ENCODE measurements at regions not wholly inside any gene's neighbourhood (a gene's known extent, or its start where the extent isn't known, plus 50 kb on each side); places are given as distances from the start of the nearest gene placed in this dataset.
"Not testable (repeated sequence)": the region's sequence is repeated elsewhere in the genome, so short reads cannot be mapped to it uniquely, and the experiment has no call there.

GRCh38 chr3:194955546-194955945 is 269.9 kb downstream of the FAM43A start:
- Histone ChIP-seq H3K9me3 (ENCODE audit: low read depth, low read length) (no peaks in the 10 kb centered on the region), H3K27ac (no peak overlapping the region), H3K36me3 (ENCODE audit: insufficient read depth, low read length) (no peaks in the 10 kb centered on the region), H3K4me3 (no peak overlapping the region), H3K9ac (ENCODE audit: insufficient read length) (no peak overlapping the region)
- DNase-seq (ENCODE audit: low read depth, low spot score): no peak
- TF ChIP-seq POLR2AphosphoS5 (IDR thresholded peaks at IDR 0.05; ENCODE audit: borderline replicate concordance, low read depth, low read length): no peak
- no peak for TF ChIP-seq EZH2 (IDR thresholded peaks at IDR 0.05)
- no peak for TF ChIP-seq FOXP2 (optimal IDR thresholded peaks at IDR 0.05; ENCODE audit: control extremely low read depth, extremely low read length, insufficient read depth)

DNA sequence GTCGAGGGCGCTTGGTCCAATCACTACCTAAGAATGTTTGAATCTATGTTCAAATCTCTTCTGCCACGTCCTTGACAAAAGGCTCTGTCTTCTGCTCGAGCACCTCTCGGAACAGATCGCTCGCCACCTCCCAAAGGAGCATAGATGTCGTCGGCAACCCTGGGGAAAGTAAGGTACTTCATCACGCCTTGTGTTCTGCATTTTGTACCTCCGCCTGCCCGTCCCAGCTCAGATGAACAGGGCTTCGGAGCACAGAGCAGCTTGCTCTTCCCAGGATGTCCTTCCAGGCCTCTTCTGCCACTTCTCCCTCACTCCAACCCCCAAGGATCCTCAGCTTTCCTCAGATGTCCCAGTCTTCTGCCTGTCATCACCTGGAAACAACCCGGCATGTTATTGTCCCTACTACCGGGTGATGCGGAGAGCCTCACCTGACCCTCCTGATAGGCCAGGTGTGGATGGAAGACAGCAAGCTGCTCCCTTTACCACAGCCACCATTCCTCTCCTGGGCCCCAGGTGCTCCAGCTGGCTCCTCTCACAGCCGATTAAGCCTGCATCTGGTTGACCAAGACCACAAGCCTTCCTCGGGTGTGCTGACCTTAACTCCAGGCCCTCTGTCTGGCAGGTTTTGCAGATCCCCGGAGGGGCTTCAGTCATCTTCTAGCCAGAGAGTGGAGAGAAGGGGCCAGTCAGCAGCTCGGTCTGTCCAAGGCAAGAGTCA is 270.5 kb downstream of the FAM43A start:
- H3K4me3 ChIP-seq: no peak overlapping the region
- H3K36me3 ChIP-seq (ENCODE audit: insufficient read depth, low read length): no peaks in the 10 kb centered on the region
- no peaks in the 10 kb centered on the region for H3K9me3 ChIP-seq (ENCODE audit: low read depth, low read length)
- no peak for DNase-seq (ENCODE audit: low read depth, low spot score)
- H3K27ac ChIP-seq: no peak overlapping the region
- H3K9ac ChIP-seq (ENCODE audit: insufficient read length): no peak overlapping the region
- no peak for TF ChIP-seq POLR2AphosphoS5 (IDR thresholded peaks at IDR 0.05; ENCODE audit: borderline replicate concordance, low read depth, low read length)
- TF ChIP-seq FOXP2 (optimal IDR thresholded peaks at IDR 0.05; ENCODE audit: control extremely low read depth, extremely low read length, insufficient read depth): no peak
- TF ChIP-seq EZH2 (IDR thresholded peaks at IDR 0.05): no peak

DNA sequence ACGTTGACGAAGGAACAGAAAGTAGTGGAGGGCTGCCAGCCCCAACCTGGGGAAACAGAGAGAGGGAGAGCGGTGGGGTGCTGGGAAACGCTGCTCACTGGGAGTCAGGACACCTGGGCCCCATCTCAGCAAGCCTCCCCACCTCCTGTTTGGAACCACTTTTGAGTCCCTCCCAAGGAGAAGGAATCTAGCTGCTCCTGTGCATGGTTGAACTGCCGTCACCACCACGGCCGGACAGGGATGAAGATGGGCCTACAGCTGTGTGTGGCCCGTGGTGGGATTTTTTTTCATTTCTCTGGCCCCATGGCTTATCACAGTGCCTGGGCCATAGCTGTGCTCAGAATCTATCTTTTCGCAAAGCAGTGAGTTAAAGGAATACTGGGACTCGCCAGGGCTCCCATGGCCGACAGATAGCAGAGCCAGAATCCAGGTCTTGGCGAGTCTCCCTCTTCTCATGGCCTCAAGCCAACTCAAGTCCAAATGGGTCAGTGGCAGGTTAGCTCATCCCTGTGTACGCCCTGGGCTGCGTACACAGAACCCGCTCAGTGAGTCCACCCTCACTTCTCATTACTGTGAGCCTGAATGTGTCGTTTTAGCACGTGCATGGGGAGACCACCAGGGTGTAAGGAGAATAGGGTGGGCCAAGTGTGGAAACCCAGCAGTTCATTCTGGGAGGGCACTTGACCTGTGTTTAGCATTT is 271.2 kb downstream of the FAM43A start:
- H3K9ac ChIP-seq (ENCODE audit: insufficient read length): no peak overlapping the region
- H3K27ac ChIP-seq: no peak overlapping the region
- no peak overlapping the region for H3K4me3 ChIP-seq
- H3K9me3 ChIP-seq (ENCODE audit: low read depth, low read length): no peaks in the 10 kb centered on the region
- no peaks in the 10 kb centered on the region for H3K36me3 ChIP-seq (ENCODE audit: insufficient read depth, low read length)
- TF ChIP-seq EZH2 (IDR thresholded peaks at IDR 0.05) (no peak), FOXP2 (optimal IDR thresholded peaks at IDR 0.05; ENCODE audit: control extremely low read depth, extremely low read length, insufficient read depth) (no peak)
- no peak for DNase-seq (ENCODE audit: low read depth, low spot score)

- DNase-seq (ENCODE audit: low read depth, low spot score): no peak
- Histone ChIP-seq H3K9me3 (ENCODE audit: low read depth, low read length) (no peaks in the 10 kb centered on the region), H3K36me3 (ENCODE audit: insufficient read depth, low read length) (no peaks in the 10 kb centered on the region), H3K27ac (no peak overlapping the region), H3K4me3 (no peak overlapping the region), H3K9ac (ENCODE audit: insufficient read length) (no peak overlapping the region)
- no peak for TF ChIP-seq FOXP2 (optimal IDR thresholded peaks at IDR 0.05; ENCODE audit: control extremely low read depth, extremely low read length, insufficient read depth)
- TF ChIP-seq POLR2AphosphoS5 (IDR thresholded peaks at IDR 0.05; ENCODE audit: borderline replicate concordance, low read depth, low read length): no peak
- TF ChIP-seq EZH2 (IDR thresholded peaks at IDR 0.05): no peak
Measured at GRCh38 chr3:194957743-194958240, 272.1 kb downstream of the FAM43A start.

- H3K36me3 ChIP-seq (ENCODE audit: insufficient read depth, low read length): no peaks in the 10 kb centered on the region
- H3K27ac ChIP-seq: no peak overlapping the region
- no peaks in the 10 kb centered on the region for H3K9me3 ChIP-seq (ENCODE audit: low read depth, low read length)
- no peak overlapping the region for H3K4me3 ChIP-seq
- TF ChIP-seq FOXP2 (optimal IDR thresholded peaks at IDR 0.05; ENCODE audit: control extremely low read depth, extremely low read length, insufficient read depth) (no peak), POLR2AphosphoS5 (IDR thresholded peaks at IDR 0.05; ENCODE audit: borderline replicate concordance, low read depth, low read length) (no peak), EZH2 (IDR thresholded peaks at IDR 0.05) (no peak)
- DNase-seq (ENCODE audit: low read depth, low spot score): no peak
- H3K9ac ChIP-seq (ENCODE audit: insufficient read length): no peak overlapping the region
Measured at GRCh38 chr3:194959217-194959616, 273.5 kb downstream of the FAM43A start.

DNA sequence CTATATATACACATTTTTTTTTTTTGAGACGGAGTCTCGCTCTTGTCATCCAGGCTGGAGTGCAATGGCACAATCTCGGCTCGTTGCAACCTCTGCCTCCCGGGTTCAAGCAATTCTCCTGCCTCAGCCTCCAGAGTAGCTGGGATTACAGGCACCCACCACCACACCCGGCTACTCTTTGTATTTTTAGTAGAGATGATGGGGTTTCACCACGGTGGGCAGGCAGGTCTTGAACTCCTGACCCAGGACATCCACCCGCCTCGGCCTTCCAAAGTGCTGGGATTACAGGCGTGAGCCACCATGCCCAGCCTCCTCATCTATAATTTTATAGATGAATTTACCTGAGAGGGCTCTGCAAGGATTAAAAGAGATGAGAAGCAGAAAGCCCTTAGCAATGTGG is 274.0 kb downstream of the FAM43A start:
- H3K4me3 ChIP-seq; DNase-seq (ENCODE audit: low read depth, low spot score); H3K36me3 ChIP-seq (ENCODE audit: insufficient read depth, low read length); H3K9ac ChIP-seq (ENCODE audit: insufficient read length); H3K27ac ChIP-seq; H3K9me3 ChIP-seq (ENCODE audit: low read depth, low read length): not testable (repeated sequence)

GRCh38 chr3:194960446-194961032 is 274.9 kb downstream of the FAM43A start:
- Histone ChIP-seq H3K9me3 (ENCODE audit: low read depth, low read length) (no peaks in the 10 kb centered on the region), H3K36me3 (ENCODE audit: insufficient read depth, low read length) (no peaks in the 10 kb centered on the region), H3K9ac (ENCODE audit: insufficient read length) (no peak overlapping the region), H3K27ac (no peak overlapping the region), H3K4me3 (no peak overlapping the region)
- no peak for DNase-seq (ENCODE audit: low read depth, low spot score)
- TF ChIP-seq POLR2AphosphoS5 (IDR thresholded peaks at IDR 0.05; ENCODE audit: borderline replicate concordance, low read depth, low read length): no peak
- TF ChIP-seq FOXP2 (optimal IDR thresholded peaks at IDR 0.05; ENCODE audit: control extremely low read depth, extremely low read length, insufficient read depth): no peak
- no peak for TF ChIP-seq EZH2 (IDR thresholded peaks at IDR 0.05)

GRCh38 chr3:194961149-194961548 is 275.5 kb downstream of the FAM43A start:
- no peaks in the 10 kb centered on the region for H3K9me3 ChIP-seq (ENCODE audit: low read depth, low read length)
- H3K9ac ChIP-seq (ENCODE audit: insufficient read length): no peak overlapping the region
- H3K36me3 ChIP-seq (ENCODE audit: insufficient read depth, low read length): no peaks in the 10 kb centered on the region
- H3K4me3 ChIP-seq: no peak overlapping the region
- no peak for TF ChIP-seq EZH2 (IDR thresholded peaks at IDR 0.05)
- no peak for TF ChIP-seq POLR2AphosphoS5 (IDR thresholded peaks at IDR 0.05; ENCODE audit: borderline replicate concordance, low read depth, low read length)
- TF ChIP-seq FOXP2 (optimal IDR thresholded peaks at IDR 0.05; ENCODE audit: control extremely low read depth, extremely low read length, insufficient read depth): no peak
- DNase-seq (ENCODE audit: low read depth, low spot score): no peak
- H3K27ac ChIP-seq: no peak overlapping the region

Data from SK-N-MC (cell line).